Stimulated activated CD8-positive, alpha-beta memory T cell treated with anti-CD3 and anti-CD28 coated beads, Interleukin-4, amount 100 ng/mL, for 24 hours (primary cell): ENCODE measurements at regions not wholly inside any gene's neighbourhood (a gene's known extent, or its start where the extent isn't known, plus 50 kb on each side); places are given as distances from the start of the nearest gene placed in this dataset.

ENCODE experiments used
- DNase-seq: peaks from one replicate; pipeline ENCODE4 v3.0.0-alpha.2; 2020; ENCODE audit warnings: low read depth

DNA sequence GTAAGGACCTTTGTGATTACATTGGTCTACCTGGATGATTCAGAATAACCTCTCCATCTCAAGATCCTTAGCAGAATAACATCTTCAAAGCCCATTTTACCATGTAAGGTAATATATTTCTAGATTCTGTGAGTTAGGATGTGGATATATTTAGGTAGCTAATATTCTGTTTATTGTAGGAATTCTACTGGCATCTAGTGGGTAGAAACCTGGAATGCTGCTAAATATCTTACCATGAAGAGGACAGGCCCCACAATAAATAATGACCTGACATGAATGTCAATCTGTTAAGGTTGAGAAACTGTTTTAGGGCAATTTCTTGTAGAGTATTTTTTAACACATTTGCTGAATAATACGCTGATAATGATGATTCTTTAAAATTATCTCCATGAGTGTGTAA, 426.8 kb downstream of the MAN2A1 start:
- DNase-seq = no peak

DNA sequence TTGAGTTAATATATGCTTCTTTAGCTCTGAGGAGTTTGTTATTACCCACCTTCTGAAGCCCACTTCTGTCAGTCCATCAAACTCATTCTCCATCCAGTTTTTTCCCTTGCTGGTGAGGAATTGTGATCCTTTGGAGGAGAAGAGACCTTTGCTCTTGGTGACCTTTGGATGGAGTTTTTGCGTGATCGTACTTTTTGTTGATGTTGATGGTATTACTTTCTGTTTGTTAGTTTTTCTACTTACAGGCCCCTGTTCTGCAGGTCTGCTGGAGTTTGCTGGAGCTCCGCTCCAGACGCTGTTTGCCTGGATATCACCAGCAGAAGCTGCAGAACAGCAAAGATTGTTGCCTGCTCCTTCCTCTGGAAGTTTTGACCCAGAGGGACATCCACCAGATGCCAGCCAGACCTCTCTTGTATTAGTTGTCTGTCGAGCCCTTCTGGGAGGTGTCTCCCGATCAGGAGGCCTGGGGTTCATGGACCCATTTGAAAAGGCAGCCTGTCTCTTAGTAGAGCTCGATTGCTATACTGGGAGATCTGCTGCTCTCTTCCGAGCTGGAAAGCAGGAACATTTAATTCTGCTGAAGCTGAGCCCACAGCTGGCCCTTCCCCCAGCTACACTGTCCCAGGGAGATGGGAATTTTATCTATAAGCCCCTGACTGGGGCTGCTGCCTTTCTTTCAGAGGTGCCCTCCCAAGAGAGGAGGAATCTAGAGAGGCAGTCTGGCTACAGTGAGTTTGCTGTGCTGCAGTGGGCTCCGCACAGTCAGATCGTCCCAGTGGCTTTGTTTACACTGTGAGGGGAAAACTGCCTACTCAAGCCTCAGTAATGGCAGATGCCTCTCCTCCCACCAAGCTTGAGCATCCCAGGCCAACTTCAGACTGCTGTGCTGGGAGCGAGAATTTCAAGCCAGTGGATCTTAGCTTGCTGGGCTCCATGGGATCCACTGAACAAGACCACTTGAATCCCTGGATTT, 445.5 kb downstream of the MAN2A1 start:
- DNase-seq = no peak

DNA sequence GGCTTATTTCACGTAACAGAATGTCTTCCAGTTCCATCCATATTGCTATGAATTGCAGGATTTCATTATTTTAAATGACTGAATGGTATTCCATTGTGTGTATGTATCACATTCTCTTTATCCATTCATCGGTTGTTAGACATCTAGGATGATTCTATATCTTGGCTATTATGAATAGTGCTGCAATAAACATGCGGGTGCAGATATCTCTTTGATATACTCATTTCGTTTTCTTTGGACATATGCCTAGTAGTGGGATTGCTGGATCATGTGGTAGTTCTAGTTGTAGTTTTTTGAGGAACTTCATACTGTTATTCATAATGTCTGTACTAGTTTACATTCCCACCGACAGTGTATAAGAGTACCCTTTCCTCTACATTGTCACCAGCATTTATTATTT, 460.5 kb downstream of the MAN2A1 start:
- DNase-seq = no peak

DNA sequence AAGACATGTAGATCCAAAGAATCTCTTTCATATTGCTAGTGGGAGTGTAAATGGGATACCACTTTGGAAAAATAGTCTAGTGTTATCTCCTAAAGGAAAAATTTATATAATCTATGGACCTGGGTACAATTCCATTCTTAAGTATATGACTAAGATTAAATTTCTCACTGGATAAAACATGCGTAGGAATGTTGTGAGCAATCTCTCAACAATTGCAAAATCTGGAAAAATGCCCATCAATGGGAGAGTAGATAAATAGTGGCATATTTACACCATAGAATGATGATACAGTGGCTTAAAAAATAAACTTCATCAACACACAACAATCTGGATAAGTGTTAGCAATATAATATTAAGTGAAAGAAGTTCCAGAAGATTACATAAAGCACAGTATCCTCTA, 469.5 kb downstream of the MAN2A1 start:
- no peak for DNase-seq

DNA sequence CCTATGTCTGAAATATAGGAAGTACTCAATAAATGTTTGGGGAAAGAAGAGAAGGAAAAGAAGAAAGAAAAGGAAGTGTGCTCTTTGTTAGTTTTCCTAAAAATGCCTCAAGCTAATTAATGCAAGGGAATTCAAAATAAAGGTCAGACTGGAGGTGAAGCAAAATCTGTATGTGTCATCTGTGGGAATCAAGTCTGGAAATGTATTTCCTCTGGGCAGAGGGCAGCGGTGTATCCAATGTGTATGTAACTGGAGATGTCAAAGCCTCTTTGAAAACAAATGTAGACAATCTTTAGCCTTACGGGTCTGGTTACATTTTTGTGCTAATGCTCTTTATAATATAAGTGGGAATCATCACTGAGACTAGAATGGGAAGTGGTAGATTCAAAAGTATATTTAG, 471.4 kb downstream of the MAN2A1 start:
- no peak for DNase-seq

DNA sequence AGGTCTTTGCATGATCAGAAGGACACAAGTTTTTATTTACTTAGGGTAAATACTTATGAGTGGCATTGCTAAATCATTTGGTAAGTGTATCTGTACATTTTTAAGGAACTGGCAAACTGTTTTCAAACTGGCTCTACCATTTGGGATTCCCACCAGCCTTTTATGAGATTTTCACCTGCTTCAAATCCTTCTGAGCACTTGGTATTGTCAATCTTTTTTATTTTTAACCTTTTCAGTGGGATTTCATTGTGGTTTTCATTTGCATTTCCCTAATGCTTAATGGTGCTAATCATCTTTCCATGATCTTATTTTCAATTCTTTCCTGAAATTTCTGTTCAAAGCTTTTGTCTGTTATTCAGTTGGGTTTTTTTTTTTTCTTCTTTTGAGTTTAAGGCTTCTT, 475.6 kb downstream of the MAN2A1 start:
- DNase-seq = no peak

DNA sequence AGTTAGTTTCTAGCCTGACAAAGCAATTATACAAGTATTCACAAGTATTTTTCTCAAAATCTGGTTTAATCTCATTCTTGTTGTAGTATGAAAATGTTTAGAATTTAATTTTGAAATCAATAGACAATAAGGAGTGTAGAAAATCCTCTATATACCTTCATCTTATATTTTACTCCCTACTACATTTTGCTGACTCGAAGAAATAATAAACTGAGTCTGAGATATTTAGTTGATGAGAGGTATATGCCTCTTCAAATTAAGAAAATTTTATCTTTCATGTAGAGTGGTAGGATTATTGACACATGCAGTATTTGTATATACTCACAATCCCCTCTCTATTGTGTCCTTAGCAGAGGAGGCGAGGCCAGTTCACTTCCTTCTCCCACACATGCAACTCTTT, 477.7 kb downstream of the MAN2A1 start:
- DNase-seq = no peak

DNA sequence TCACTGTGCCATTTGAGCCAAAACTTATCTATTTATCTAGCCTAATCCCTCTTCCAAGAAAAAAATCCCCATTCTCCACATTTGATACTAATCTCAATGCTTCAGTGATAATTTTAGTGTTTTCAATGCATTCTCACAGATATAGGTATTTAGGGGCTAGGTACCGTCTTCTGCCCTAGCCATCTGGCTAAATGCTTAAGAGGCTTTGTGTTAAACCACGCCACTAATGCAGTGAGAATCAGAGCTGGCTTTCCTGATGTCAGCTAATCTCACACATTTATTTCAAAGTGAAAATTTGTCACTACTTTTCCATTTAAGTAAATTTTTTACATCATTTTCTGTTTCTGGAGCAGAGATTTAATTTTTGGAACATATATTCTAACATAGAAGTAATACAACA, 479.7 kb downstream of the MAN2A1 start:
- no peak for DNase-seq

DNA sequence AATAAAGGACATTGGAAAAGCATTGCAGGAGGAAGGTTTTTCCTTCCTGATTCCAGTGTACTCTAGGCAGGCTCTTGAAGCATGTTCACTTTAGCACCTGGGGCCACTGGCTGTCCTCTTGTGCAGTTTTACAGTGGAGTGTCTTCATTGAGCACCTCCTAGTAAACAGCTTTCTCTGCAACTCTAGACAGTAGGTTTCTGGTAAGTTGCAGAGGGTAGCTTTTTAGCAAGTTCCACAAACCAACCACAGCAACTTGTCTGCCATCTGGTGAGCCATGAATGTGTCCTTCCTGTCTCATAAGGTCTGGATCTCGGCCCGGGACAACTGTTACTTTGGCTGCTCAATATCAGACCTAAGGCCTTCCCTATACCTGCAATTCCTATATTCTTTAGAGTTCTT, 488.0 kb downstream of the MAN2A1 start:
- DNase-seq = no peak

DNA sequence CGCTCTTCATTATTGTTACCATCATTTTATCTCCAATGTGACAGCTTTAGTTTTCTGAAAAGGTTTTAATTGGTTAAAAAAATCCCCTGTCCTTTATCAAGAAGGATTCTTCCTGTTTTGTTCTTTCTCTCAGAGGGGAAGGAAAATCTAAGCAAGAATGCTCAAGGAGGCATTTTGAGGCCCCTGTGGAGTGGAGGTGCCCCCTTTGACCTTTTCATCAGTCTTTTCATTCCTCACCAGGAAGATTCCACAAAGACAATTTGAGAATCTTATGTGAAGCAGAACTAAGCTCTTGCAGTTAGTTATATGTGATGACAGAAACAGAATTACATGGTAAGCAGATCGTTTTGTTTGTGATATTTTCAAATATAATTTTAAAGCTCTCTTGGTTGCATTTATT, 489.6 kb downstream of the MAN2A1 start:
- DNase-seq = no peak

DNA sequence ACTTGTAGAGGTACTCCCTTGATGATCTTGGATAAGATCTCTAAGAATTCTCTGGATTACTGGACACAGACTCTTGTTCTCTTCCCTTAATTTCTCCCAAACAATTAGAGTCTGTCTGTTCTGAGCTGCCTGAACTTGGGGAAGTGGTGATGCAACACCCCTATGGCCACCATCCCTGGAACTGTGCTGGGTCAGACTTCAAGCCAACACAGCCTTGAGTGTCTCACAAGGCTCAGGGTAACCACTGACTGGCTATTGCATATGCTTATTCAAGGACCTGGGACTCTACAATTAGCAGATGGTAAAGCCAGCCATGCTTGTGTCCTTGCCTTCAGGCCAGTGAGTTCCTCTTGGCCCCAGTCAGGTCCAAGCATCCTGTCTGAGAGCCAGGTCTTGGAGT, 504.5 kb downstream of the MAN2A1 start:
- no peak for DNase-seq

DNA sequence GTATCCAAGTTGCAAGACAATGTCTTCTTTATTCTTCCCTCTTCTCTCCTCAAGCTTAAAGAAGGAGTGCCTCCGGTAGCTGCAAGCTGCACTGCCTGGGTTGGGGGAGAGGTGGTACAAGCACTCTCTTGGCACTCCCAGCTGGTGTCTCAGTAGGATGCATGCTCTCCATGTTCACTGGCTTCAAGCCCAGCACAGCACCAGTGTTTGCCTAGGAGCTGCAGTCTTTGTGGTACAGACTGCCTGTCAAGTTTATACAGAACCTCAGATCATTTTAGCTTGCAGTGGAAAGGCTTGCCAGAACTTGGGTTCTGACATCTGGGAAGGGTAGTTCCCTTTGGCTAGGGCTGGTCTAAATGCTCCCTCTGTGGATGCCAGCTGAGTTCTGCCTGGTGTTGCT, 505.6 kb downstream of the MAN2A1 start:
- DNase-seq = no peak

DNA sequence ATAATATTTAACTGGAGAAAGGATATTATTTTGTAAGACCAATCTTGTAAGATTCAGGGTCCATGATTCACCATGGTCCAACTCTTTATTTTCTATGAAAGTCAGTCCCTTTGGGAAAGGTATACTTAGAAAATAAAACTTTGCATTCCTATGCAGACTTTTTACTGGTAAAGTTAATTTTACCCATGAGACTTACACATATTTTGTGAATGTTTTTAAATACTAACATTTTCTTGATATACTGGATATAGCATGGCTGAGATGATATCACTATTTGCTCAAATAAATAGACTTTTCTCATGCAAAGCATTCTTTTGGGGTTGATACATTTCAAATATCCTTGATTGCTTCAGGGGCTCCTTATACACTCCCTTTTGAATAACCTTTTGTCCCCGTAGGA, 512.1 kb downstream of the MAN2A1 start:
- DNase-seq = no peak

DNA sequence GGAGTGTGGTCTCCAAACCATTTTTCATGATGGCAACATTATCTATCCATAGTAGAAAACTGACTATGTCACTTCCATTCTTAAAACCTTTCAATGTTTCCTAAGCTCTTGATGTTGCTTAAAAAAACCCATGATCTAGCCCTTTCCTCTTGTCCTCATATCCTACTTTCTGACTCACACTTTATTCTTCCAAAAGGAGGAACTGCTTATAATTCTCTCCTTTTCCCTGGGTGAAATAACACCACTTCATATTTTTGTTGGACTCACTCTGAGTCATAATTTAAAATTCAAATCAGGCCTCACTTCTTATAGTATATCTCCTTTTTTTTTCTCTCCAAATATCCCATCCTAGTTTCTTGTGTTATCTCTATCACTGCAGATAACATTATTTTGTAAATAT, 513.9 kb downstream of the MAN2A1 start:
- no peak for DNase-seq

DNA sequence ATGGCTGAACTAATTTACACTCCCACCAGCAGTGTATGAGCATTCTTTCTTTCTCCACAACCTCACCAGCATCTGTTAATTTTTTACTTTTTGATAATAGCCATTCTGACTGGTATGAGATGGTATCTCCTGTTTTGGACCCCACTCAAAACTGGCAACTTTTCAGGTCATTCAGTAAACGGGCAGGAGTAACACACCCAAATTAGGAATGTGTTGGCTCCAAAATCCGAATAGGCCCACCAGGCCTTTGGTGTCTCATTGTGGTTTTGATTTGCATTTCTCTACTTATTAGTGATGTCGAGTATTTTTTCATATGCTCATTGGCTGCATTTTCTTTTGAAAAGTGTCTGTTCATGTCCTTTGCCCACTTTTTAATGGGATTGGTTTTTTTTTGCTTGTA, 517.1 kb downstream of the TMEM232 start:
- DNase-seq = no peak

DNA sequence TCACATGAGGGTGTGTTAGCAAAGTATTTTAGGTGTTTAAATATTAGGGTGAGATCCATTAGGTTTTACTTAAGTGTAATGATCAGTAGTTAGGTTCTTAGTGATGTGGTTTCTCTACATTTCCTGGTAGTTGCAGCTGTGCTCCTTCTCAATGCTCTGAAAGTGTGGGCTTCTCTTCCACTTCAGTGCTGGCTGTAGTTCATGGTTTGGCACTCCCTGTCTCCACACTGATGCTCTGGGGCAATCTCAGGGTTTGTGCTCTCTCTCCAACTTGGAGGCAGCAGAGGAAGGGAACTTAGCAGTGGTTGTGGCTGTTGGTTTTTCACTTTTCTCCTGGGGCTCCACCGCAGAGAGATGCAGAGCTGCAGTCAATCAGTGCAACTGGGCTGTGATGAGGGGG, 507.5 kb downstream of the TMEM232 start:
- DNase-seq = no peak

DNA sequence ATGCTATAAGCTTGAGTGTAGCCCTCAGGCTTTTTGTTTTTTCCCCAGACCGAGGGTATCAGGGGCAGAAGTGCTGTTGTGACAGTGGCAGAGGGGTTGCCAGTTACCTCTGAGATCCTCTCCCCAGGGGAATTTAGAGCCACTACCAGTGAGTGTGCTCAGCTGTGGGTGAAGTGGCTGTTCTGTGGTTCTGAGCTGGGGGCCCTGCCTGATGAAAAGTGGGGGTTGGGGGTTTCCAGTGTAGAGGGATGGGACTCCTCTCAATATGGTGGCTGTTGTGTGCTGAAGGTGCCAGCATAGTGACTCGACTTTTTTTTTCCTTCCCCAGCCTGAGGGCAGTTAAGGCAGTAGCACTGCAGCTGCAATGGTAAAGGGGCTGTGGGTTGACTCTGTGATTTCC, 506.7 kb downstream of the TMEM232 start:
- no peak for DNase-seq

DNA sequence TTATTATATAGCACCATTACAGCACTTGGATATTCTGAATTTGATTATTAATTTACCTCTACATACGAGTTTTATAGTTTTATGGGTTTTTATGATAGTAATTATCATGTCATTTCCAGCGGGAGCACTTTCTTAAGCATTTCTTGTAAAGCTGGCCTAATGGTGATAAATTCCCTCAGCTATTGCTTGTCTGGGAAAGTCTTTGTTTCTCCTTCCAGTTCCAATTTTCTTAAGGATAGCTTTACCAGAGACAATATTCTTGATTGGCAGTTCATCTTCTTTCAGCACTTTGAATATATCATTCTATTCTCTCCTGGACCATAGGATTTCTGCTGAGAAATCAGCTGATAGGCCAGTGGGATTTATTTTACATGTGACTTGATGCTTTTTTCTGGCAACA, 505.4 kb downstream of the TMEM232 start:
- no peak for DNase-seq

DNA sequence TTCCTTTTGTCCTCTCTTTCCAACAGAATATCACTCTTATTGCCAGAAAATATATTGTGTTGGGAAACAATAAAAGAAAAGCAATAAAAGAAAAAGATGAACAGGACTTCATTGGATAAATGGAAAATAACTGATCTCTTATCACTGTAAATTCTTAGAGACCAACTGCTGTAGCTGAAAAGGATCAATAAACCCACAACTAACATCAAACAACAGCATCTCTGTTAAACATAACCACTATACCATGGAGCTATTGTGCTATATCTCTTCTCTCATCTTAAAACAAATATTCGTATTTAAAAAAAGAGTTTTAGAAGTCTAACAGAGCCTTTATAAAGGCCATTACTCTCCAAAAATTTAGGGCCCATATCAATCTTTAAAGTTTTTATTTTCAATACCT, 502.4 kb downstream of the TMEM232 start:
- DNase-seq = no peak

DNA sequence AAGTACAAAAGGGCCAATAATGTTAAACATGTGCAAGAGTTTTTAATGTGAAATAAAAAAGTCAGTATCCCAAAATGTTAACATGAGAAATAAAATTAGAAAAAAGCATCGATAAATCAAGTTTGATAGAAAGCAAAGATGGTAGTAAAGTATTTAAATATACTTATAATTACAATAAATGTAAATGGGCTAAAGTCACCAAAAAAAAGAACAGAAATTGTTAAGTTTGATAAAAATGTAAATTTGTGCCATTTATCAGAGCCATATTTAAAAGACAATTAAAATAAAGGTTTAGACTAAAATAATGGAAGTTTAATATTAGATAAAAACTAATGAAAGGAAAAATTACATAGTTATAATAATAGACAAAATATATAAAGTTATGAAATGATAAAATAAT, 500.5 kb downstream of the TMEM232 start:
- DNase-seq = no peak

DNA sequence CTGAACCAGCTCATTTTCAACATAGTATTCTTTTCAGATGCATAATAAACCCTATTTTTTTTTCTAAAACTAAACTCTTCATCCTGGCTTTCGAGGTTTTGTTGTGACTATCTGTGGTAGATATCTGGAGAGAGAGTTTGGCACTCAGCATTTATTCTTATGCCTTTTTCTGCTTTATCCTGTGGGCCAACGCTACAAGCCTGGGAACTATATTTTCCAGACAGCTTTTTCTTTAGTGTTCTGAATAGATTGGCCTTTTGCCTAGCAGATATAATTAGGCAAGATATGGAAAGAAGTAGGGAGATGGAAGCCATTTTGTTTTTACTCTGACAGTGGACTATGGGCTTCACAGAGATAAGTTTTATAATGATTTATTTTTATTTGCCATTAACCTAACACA, 486.7 kb downstream of the TMEM232 start:
- no peak for DNase-seq

DNA sequence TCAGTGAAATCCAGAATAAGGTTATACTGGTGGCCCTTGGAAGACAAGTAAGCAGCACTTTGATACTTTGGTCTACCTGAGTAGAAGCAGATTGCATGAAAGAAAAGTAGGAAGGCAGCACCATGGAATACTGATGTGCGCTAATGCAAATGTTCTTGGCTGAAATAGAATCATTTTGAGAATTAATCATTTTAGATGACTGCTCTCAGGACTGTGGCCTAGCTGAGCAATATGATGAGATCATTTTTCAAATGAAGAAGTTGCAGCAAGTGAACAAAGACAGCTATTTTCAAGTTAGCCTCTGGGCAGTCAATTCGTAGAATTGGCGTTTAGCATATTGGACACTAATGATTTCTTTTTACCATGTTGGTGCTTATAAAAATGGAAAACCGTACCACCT, 483.5 kb downstream of the TMEM232 start:
- DNase-seq = no peak

DNA sequence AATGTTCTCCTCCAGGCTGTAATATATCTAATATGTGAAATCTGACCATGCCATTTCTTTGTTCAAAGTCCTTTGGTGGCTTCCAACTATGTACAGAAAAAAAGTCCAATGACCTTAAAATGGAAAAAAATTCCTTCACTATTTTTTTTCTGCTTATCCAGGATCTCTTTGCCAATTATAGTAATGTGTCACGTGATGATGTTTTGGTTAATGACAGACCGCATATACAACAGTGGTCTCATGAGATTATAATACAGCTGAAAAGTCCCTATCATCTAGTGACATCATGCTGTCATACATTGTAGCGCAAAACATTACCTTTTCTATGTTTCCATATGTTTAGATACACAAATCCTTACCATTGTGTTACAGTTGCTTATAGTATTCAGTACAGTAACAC, 477.6 kb downstream of the TMEM232 start:
- no peak for DNase-seq

DNA sequence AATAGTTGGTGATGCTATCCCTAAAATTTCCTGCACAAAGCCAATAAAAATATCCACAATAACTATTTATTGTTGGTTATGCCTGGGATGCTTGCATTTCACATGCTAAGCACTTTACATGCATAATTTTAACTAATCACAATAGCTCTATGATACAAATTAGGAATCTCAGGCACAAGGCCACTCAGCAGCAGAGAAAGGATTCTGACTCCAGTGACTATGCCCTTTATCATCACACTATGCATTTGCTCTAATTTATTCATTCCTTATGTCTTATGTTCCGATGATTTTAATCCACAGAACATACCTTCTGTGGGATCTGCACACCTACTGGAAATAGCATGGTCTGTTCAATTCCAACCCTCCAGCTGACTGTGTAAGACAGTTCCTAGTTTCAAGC, 476.1 kb downstream of the TMEM232 start:
- DNase-seq = no peak
